K562 (cell line): ENCODE measurements at regions not wholly inside any gene's neighbourhood (a gene's known extent, or its start where the extent isn't known, plus 50 kb on each side); places are given as distances from the start of the nearest gene placed in this dataset.
A peak's percentile ranks its signal among the peaks of the same experiment; 100 is the strongest.

ENCODE experiments used
- ATF3 ChIP-seq, 2 experiments: fragments of 450-650 bp in 1 of 2; sonication (generic) in 1 of 2; formaldehyde crosslinking in 1 of 2; IDR thresholded peaks in 1 of 2; conservative IDR thresholded peaks in 1 of 2; 2 replicates each; pipeline versions ENCODE4 v1.6.1 to v1.8.1; 2016 to 2023; ENCODE audit warnings: mild to moderate bottlenecking in 2 of 2, moderate library complexity in 2 of 2, inconsistent platforms in 1 of 2, missing genetic modification reagents in 1 of 2
- CAMTA2 ChIP-seq: fragments of 250-450 bp; sonication (Bioruptor Pico); conservative IDR thresholded peaks from 2 replicates; pipeline ENCODE4 v1.5.1; 2022
- CBX3 ChIP-seq, 2 experiments: IDR thresholded peaks; 1 replicate in 1 of 2; 2 replicates in 1 of 2; pipeline ENCODE4 v1.6.1; 2012; ENCODE audit warnings: inconsistent platforms in 2 of 2, low read length in 2 of 2, borderline replicate concordance in 1 of 2, control low read depth in 1 of 2
- ELF2 ChIP-seq: fragments of 250-450 bp; sonication (Bioruptor Pico); IDR thresholded peaks from 2 replicates; pipeline ENCODE4 v1.5.0; 2021; ENCODE audit warnings: mild to moderate bottlenecking
- ELF4 ChIP-seq: fragments of 450-650 bp; formaldehyde crosslinking; IDR thresholded peaks from 2 replicates; pipeline ENCODE4 v1.4.0; 2022; ENCODE audit warnings: missing genetic modification characterization
- HNRNPK ChIP-seq: fragments of 200-400 bp; formaldehyde crosslinking; IDR thresholded peaks from one replicate; pipeline ENCODE4 v1.6.1; 2018; ENCODE audit warnings: mild to moderate bottlenecking, low read depth, low read length; ENCODE audit not compliant: poor library complexity, severe bottlenecking
- ILK ChIP-seq: fragments of 450-650 bp; IDR thresholded peaks from 2 replicates; pipeline ENCODE4 v1.6.1; 2016; ENCODE audit warnings: missing genetic modification characterization, low read depth, mild to moderate bottlenecking, missing compliant biosample characterization, moderate library complexity, borderline replicate concordance
- IRF2 ChIP-seq: sonication (generic); formaldehyde crosslinking; IDR thresholded peaks from 2 replicates; pipeline ENCODE4 v1.8.1; 2022; ENCODE audit warnings: mild to moderate bottlenecking, missing genetic modification reagents
- RBM25 ChIP-seq: fragments of 200-400 bp; formaldehyde crosslinking; IDR thresholded peaks from 2 replicates; pipeline ENCODE4 v1.6.1; 2018; ENCODE audit warnings: low read length, low read depth, moderate library complexity; ENCODE audit not compliant: severe bottlenecking
- TCF3 ChIP-seq: sonication (generic); formaldehyde crosslinking; IDR thresholded peaks from 2 replicates; pipeline ENCODE4 v1.4.0; 2020; ENCODE audit warnings: mild to moderate bottlenecking, missing genetic modification reagents
- TCFL5 ChIP-seq: fragments of 250-450 bp; sonication (Bioruptor Pico); conservative IDR thresholded peaks from 2 replicates; pipeline ENCODE4 v1.6.1; 2021; ENCODE audit warnings: mild to moderate bottlenecking, moderate library complexity, matching md5 sums
- ZEB2 ChIP-seq: fragments of 450-650 bp; IDR thresholded peaks from 2 replicates; pipeline ENCODE4 v1.6.1; 2016
- ZNF280A ChIP-seq: fragments of 450-650 bp; IDR thresholded peaks from 2 replicates; pipeline ENCODE4 v1.6.1; 2018; ENCODE audit warnings: mild to moderate bottlenecking, low read depth; ENCODE audit not compliant: partially characterized antibody
- TF ChIP-seq, protein P1 (sequence below), 2 experiments: fragments of 450-650 bp; IDR thresholded peaks; 2 replicates each; pipeline ENCODE4 v1.6.1; 2016; ENCODE audit warnings: mild to moderate bottlenecking in 2 of 2, borderline replicate concordance in 1 of 2, low read depth in 1 of 2, moderate library complexity in 1 of 2

- TF ChIP-seq, protein P1, sequence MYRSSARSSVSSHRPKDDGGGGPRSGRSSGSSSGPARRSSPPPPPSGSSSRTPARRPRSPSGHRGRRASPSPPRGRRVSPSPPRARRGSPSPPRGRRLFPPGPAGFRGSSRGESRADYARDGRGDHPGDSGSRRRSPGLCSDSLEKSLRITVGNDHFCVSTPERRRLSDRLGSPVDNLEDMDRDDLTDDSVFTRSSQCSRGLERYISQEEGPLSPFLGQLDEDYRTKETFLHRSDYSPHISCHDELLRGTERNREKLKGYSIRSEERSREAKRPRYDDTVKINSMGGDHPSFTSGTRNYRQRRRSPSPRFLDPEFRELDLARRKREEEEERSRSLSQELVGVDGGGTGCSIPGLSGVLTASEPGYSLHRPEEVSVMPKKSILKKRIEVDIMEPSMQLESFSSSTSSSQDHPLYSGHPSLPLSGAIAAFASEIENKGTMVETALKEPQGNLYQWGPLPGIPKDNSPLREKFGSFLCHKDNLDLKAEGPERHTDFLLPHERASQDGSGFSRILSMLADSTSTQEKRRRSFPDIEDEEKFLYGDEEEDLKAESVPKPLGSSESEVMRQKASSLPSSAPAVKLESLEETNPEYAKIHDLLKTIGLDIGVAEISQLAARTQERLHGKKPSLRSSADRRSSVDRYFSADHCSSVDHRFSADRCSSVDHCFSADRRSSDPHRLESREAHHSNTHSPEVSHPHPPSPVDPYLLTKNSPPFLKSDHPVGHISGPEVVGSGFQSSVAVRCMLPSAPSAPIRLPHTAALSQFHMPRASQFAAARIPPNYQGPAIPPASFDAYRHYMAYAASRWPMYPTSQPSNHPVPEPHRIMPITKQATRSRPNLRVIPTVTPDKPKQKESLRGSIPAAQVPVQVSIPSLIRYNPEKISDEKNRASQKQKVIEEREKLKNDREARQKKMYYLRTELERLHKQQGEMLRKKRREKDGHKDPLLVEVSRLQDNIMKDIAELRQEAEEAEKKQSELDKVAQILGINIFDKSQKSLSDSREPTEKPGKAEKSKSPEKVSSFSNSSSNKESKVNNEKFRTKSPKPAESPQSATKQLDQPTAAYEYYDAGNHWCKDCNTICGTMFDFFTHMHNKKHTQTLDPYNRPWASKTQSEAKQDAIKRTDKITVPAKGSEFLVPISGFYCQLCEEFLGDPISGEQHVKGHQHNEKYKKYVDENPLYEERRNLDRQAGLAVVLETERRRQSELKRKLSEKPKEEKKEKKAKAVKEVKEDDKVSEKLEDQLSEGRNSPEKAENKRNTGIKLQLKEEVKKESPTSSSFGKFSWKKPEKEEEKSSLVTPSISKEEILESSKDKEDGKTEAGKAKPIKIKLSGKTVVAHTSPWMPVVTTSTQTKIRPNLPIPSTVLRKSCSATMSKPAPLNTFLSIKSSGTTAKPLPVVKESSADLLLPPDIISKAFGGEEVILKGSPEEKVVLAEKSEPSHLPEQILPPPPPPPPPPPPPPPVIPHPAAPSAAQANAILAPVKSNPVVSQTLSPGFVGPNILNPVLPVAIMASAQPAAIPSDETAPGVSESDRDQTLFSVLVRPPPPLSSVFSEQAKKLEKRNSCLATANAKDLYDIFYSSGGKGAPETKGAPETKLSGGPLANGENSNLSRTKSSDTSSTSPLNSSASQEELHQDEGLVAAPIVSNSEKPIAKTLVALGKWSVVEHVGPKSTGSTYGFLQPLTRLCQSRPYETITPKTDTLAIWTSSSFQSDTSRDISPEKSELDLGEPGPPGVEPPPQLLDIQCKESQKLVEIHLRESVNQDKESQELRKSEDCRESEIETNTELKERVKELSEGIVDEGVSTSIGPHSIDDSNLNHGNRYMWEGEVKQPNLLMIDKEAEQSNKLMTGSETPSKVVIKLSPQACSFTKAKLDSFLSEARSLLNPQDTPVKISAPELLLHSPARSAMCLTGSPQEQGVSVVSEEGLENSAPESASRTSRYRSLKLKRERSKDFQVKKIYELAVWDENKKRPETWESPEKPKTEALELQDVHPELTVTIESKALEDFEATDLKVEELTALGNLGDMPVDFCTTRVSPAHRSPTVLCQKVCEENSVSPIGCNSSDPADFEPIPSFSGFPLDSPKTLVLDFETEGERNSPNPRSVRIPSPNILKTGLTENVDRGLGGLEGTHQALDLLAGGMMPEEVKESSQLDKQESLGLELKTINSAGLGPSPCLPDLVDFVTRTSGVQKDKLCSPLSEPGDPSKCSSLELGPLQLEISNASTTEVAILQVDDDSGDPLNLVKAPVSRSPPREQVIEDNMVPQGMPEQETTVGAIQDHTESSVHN (IDR thresholded peaks at IDR 0.05; ENCODE audit: borderline replicate concordance in 1 of 2, low read depth in 1 of 2) = no peak
- TF ChIP-seq RBM25 (no peak), CAMTA2 (no peak), IRF2 (CRISPR knock-in tag) (no peak), ELF2 (no peak), HNRNPK (no peak), ELF4 (CRISPR knock-in tag) (no peak), TCF3 (CRISPR knock-in tag) (no peak), ILK (no peak), ZNF280A (peak; percentile 72), ATF3 (IDR thresholded peaks at IDR 0.05) (no peak), ATF3 (CRISPR knock-in tag; conservative IDR thresholded peaks at IDR 0.05) (no peak), ZEB2 (peak; percentile 42; the same call in 1 of the 2 replicates), CBX3 (IDR thresholded peaks at IDR 0.05; ENCODE audit: borderline replicate concordance in 1 of 2, low read length in 2 of 2) (peak in 1 of 2 experiments; percentile 72; a peak in 1 of 3 replicates), TCFL5 (CRISPR knock-in tag) (no peak)
Observed at GRCh38 chr13:46484561-46484960, 68.4 kb upstream of the LRCH1 start (continued).
